ENCODE measurements at regions not wholly inside any gene's neighbourhood (a gene's known extent, or its start where the extent isn't known, plus 50 kb on each side); places are given as distances from the start of the nearest gene placed in this dataset.

DNA sequence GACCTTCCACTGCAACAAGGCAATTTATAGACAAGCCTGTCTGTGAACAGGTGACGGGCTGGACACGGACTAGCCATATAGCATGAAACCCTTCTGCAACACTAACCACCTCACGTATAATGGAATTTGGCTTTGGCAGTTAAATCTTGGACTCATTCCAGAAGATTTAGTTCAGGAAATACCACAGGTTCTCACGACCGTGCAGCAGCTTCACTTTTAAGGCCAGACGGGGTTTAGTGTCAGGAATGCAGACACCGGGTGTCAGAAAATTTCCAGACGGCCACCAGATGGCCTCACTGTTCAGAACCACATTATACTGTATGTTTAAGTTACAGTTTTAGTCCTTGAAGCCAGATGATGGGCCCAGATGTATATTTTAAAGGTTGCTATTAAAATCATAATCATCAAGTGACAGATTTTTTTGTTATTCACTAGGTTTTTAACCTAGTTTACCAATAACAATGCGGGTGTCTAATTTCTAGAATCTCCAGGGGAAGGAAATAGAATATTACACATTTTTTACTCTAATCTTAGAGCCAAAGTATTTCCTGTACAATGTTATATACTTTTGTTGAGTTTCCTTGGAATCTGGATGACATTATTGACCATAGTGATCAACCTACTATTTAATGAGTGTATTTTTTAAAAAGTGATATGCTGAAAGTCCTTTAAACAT, 90.5 kb upstream of the TMPO start (continued):
- TF ChIP-seq, protein P1, sequence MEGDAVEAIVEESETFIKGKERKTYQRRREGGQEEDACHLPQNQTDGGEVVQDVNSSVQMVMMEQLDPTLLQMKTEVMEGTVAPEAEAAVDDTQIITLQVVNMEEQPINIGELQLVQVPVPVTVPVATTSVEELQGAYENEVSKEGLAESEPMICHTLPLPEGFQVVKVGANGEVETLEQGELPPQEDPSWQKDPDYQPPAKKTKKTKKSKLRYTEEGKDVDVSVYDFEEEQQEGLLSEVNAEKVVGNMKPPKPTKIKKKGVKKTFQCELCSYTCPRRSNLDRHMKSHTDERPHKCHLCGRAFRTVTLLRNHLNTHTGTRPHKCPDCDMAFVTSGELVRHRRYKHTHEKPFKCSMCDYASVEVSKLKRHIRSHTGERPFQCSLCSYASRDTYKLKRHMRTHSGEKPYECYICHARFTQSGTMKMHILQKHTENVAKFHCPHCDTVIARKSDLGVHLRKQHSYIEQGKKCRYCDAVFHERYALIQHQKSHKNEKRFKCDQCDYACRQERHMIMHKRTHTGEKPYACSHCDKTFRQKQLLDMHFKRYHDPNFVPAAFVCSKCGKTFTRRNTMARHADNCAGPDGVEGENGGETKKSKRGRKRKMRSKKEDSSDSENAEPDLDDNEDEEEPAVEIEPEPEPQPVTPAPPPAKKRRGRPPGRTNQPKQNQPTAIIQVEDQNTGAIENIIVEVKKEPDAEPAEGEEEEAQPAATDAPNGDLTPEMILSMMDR (IDR thresholded peaks at IDR 0.05 in 2 of 3, conservative IDR thresholded peaks at IDR 0.05 in 1 of 3; ENCODE audit: control insufficient read depth in 2 of 3, extremely low read depth in 1 of 3, insufficient read depth in 1 of 3, low read depth in 3 of 3, low read length in 3 of 3), result peak; percentile 62 to 71 (median 67)
- TF ChIP-seq, protein P2, sequence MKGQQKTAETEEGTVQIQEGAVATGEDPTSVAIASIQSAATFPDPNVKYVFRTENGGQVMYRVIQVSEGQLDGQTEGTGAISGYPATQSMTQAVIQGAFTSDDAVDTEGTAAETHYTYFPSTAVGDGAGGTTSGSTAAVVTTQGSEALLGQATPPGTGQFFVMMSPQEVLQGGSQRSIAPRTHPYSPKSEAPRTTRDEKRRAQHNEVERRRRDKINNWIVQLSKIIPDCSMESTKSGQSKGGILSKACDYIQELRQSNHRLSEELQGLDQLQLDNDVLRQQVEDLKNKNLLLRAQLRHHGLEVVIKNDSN (IDR thresholded peaks at IDR 0.05; ENCODE audit: borderline replicate concordance, extremely low read length, insufficient read depth, low read depth, low read length), result no peak
- TF ChIP-seq, protein P3, sequence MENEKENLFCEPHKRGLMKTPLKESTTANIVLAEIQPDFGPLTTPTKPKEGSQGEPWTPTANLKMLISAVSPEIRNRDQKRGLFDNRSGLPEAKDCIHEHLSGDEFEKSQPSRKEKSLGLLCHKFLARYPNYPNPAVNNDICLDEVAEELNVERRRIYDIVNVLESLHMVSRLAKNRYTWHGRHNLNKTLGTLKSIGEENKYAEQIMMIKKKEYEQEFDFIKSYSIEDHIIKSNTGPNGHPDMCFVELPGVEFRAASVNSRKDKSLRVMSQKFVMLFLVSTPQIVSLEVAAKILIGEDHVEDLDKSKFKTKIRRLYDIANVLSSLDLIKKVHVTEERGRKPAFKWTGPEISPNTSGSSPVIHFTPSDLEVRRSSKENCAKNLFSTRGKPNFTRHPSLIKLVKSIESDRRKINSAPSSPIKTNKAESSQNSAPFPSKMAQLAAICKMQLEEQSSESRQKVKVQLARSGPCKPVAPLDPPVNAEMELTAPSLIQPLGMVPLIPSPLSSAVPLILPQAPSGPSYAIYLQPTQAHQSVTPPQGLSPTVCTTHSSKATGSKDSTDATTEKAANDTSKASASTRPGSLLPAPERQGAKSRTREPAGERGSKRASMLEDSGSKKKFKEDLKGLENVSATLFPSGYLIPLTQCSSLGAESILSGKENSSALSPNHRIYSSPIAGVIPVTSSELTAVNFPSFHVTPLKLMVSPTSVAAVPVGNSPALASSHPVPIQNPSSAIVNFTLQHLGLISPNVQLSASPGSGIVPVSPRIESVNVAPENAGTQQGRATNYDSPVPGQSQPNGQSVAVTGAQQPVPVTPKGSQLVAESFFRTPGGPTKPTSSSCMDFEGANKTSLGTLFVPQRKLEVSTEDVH (IDR thresholded peaks at IDR 0.05; ENCODE audit: low read depth, partially characterized antibody), result no peak
- TF ChIP-seq SMC3 (IDR thresholded peaks at IDR 0.05; ENCODE audit: borderline replicate concordance, low read length) (peak; percentile 40; the same call in 1 of the 2 replicates), FOXK2 (IDR thresholded peaks at IDR 0.05) (no peak), ZNF24 (IDR thresholded peaks at IDR 0.05) (no peak), BHLHE40 (IDR thresholded peaks at IDR 0.05; ENCODE audit: borderline replicate concordance in 1 of 2, low read depth in 2 of 2, low read length in 1 of 2) (no peak), JUNB (IDR thresholded peaks at IDR 0.05) (no peak), SUPT20H (IDR thresholded peaks at IDR 0.05; ENCODE audit: borderline replicate concordance, control insufficient read depth, low read depth, low read length) (no peak), RUNX3 (IDR thresholded peaks at IDR 0.05; ENCODE audit: low read length) (peak; percentile 48; the same call in 1 of the 2 replicates), SIX5 (IDR thresholded peaks at IDR 0.05; ENCODE audit: low read depth, low read length, severe bottlenecking) (no peak), NFXL1 (IDR thresholded peaks at IDR 0.05; ENCODE audit: borderline replicate concordance) (no peak), KAT2A (conservative IDR thresholded peaks at IDR 0.05; ENCODE audit: control insufficient read depth, low read depth, low read length) (no peak)
- TF ChIP-seq, protein P4, sequence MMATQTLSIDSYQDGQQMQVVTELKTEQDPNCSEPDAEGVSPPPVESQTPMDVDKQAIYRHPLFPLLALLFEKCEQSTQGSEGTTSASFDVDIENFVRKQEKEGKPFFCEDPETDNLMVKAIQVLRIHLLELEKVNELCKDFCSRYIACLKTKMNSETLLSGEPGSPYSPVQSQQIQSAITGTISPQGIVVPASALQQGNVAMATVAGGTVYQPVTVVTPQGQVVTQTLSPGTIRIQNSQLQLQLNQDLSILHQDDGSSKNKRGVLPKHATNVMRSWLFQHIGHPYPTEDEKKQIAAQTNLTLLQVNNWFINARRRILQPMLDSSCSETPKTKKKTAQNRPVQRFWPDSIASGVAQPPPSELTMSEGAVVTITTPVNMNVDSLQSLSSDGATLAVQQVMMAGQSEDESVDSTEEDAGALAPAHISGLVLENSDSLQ (IDR thresholded peaks at IDR 0.05), result no peak
- TF ChIP-seq, protein P5, sequence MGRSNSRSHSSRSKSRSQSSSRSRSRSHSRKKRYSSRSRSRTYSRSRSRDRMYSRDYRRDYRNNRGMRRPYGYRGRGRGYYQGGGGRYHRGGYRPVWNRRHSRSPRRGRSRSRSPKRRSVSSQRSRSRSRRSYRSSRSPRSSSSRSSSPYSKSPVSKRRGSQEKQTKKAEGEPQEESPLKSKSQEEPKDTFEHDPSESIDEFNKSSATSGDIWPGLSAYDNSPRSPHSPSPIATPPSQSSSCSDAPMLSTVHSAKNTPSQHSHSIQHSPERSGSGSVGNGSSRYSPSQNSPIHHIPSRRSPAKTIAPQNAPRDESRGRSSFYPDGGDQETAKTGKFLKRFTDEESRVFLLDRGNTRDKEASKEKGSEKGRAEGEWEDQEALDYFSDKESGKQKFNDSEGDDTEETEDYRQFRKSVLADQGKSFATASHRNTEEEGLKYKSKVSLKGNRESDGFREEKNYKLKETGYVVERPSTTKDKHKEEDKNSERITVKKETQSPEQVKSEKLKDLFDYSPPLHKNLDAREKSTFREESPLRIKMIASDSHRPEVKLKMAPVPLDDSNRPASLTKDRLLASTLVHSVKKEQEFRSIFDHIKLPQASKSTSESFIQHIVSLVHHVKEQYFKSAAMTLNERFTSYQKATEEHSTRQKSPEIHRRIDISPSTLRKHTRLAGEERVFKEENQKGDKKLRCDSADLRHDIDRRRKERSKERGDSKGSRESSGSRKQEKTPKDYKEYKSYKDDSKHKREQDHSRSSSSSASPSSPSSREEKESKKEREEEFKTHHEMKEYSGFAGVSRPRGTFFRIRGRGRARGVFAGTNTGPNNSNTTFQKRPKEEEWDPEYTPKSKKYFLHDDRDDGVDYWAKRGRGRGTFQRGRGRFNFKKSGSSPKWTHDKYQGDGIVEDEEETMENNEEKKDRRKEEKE (IDR thresholded peaks at IDR 0.05), result no peak
- TF ChIP-seq, protein P6, sequence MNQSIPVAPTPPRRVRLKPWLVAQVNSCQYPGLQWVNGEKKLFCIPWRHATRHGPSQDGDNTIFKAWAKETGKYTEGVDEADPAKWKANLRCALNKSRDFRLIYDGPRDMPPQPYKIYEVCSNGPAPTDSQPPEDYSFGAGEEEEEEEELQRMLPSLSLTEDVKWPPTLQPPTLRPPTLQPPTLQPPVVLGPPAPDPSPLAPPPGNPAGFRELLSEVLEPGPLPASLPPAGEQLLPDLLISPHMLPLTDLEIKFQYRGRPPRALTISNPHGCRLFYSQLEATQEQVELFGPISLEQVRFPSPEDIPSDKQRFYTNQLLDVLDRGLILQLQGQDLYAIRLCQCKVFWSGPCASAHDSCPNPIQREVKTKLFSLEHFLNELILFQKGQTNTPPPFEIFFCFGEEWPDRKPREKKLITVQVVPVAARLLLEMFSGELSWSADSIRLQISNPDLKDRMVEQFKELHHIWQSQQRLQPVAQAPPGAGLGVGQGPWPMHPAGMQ (IDR thresholded peaks at IDR 0.05; ENCODE audit: borderline replicate concordance), result no peak
